ENCODE measurements at regions not wholly inside any gene's neighbourhood (a gene's known extent, or its start where the extent isn't known, plus 50 kb on each side); places are given as distances from the start of the nearest gene placed in this dataset.

- Histone ChIP-seq H3K4me2 (ENCODE audit: low read depth, low read length) (no peak overlapping the region), H2BK15ac (ENCODE audit: low read depth, low read length) (no peak overlapping the region), H2AK5ac (ENCODE audit: low read depth, low read length) (no peak overlapping the region), H4K91ac (ENCODE audit: insufficient read depth, low read depth, low read length) (no peak overlapping the region), H2BK20ac (ENCODE audit: low read depth, low read length) (no peak overlapping the region), H3K4me1 (ENCODE audit: control insufficient read depth, insufficient read depth, low read length) (no peaks in the 10 kb centered on the region), H3K36me3 (ENCODE audit: control insufficient read depth, insufficient read depth, low read length) (no peaks in the 10 kb centered on the region), H3K9me3 (ENCODE audit: control insufficient read depth, insufficient read depth, low read length) (peaks cover 48% of the 10 kb centered on the region), H2BK5ac (ENCODE audit: low read depth, low read length, poor library complexity, severe bottlenecking) (no peak overlapping the region), H4K20me1 (ENCODE audit: insufficient read depth, low read length) (no peaks in the 10 kb centered on the region), H3K23ac (ENCODE audit: low read depth, low read length) (no peak overlapping the region), H2AK9ac (replicated peaks; ENCODE audit: low read depth, low read length, poor library complexity) (no peak overlapping the region), H2AFZ (replicated peaks; ENCODE audit: low read length, poor library complexity) (no peak overlapping the region), H3K27ac (ENCODE audit: insufficient read depth, low read length) (no peak overlapping the region), H3K4ac (ENCODE audit: low read depth, low read length) (no peak overlapping the region), H4K5ac (ENCODE audit: low read depth, low read length) (no peak overlapping the region), H2BK120ac (ENCODE audit: low read depth, low read length) (no peak overlapping the region), H3K27me3 (ENCODE audit: control insufficient read depth, insufficient read depth, low read length) (no peaks in the 10 kb centered on the region), H4K8ac (ENCODE audit: low read depth in 2 of 2, low read length in 2 of 2) (no peak overlapping the region), H3K14ac (replicated peaks; ENCODE audit: low read depth, low read length) (no peak overlapping the region), H3K9ac (ENCODE audit: low read depth, low read length) (no peak overlapping the region), H3K56ac (ENCODE audit: extremely low read depth, insufficient read depth, low read length) (no peak overlapping the region), H3K79me1 (ENCODE audit: low read depth in 1 of 2, low read length in 2 of 2) (no peaks in the 10 kb centered on the region), H3K9me1 (ENCODE audit: insufficient read depth, low read length) (no peaks in the 10 kb centered on the region), H3K18ac (ENCODE audit: low read depth, low read length) (no peak overlapping the region), H3K4me3 (ENCODE audit: insufficient read depth, low read depth, low read length) (no peak overlapping the region)
- no CpG with 5 or more reads among the region's 6 CpGs for WGBS, 2 experiments (ENCODE audit: extremely low coverage in 2 of 2, insufficient read length in 1 of 2)
- TF ChIP-seq NFE2L2 (IDR thresholded peaks at IDR 0.05; ENCODE audit: low read depth, low read length) (no peak), MXI1 (IDR thresholded peaks at IDR 0.05; ENCODE audit: borderline replicate concordance, low read depth, low read length) (no peak), BHLHE40 (IDR thresholded peaks at IDR 0.05; ENCODE audit: low read depth, low read length) (no peak), CEBPB (IDR thresholded peaks at IDR 0.05; ENCODE audit: low read depth, low read length) (no peak), RAD21 (IDR thresholded peaks at IDR 0.05; ENCODE audit: low read length) (no peak), RFX5 (IDR thresholded peaks at IDR 0.05; ENCODE audit: low read depth, low read length) (no peak), POLR2A (IDR thresholded peaks at IDR 0.05; ENCODE audit: low read depth, low read length) (no peak), FOS (IDR thresholded peaks at IDR 0.05; ENCODE audit: low read depth, low read length) (no peak), USF2 (IDR thresholded peaks at IDR 0.05; ENCODE audit: low read depth, low read length) (no peak), MAZ (IDR thresholded peaks at IDR 0.05; ENCODE audit: borderline replicate concordance, low read depth, low read length) (no peak), MAFK (IDR thresholded peaks at IDR 0.05; ENCODE audit: low read depth, low read length) (no peak), RCOR1 (IDR thresholded peaks at IDR 0.05; ENCODE audit: insufficient replicate concordance, low read length) (no peak), SMC3 (IDR thresholded peaks at IDR 0.05; ENCODE audit: low read depth, low read length) (no peak), CTCF (conservative IDR thresholded peaks at IDR 0.05; ENCODE audit: low read depth, low read length) (no peak), ELK1 (IDR thresholded peaks at IDR 0.05; ENCODE audit: borderline replicate concordance, low read depth, low read length) (no peak), CHD1 (IDR thresholded peaks at IDR 0.05; ENCODE audit: low read depth, low read length) (no peak)
- in situ Hi-C loops (cut with MboI; ENCODE audit: low sequenced_read_pairs), result no loop called here
- POLR2A ChIA-PET (ENCODE audit: unreplicated experiment), result no interaction called here
- intact Hi-C loops (cut with micrococcal nuclease), result no loop called here
- ATAC-seq (ENCODE audit: low read depth) (no peak), DNase-seq (no peak)
- dilution Hi-C loops (cut with HindIII; ENCODE audit: low sequenced_read_pairs, unreplicated experiment), result no loop called here
- CTCF ChIA-PET, result no interaction called here
- no TSS peak for BruUV-seq (replicated peaks)
These were observed 435.4 kb downstream of the BRD1 start for GRCh38 chr22:49392247-49392646.

Data from IMR-90 (cell line).